GM19023 (cell line): ENCODE measurements at regions not wholly inside any gene's neighbourhood (a gene's known extent, or its start where the extent isn't known, plus 50 kb on each side); places are given as distances from the start of the nearest gene placed in this dataset.
A peak's percentile ranks its signal among the peaks of the same experiment; 100 is the strongest.

Experiments used
- ATAC-seq: cut with Tn5 transposase; IDR thresholded peaks from one replicate; pipeline ENCODE4 v1.9.1; 2021; ENCODE audit warnings: mild to moderate bottlenecking, moderate library complexity; ENCODE audit not compliant: unreplicated experiment

GRCh38 chr5:88964831-88965230, 81.8 kb upstream of the MEF2C start:
- no peak for ATAC-seq

- no peak for ATAC-seq
Observed at GRCh38 chr5:88957013-88957412, 74.0 kb upstream of the MEF2C start.

GRCh38 chr5:88956416-88956815, 73.4 kb upstream of the MEF2C start:
- ATAC-seq = no peak

- ATAC-seq = no peak
Observed at GRCh38 chr5:88955403-88955802, 72.4 kb upstream of the MEF2C start.

GRCh38 chr5:88954511-88954910, 71.5 kb upstream of the MEF2C start:
- ATAC-seq = no peak

- ATAC-seq = no peak
Observed at GRCh38 chr5:88952996-88953643, 70.1 kb upstream of the MEF2C start.

- ATAC-seq = no peak
Observed at GRCh38 chr5:88952344-88952743, 69.4 kb upstream of the MEF2C start.

GRCh38 chr5:88951457-88951856, 68.5 kb upstream of the MEF2C start:
- ATAC-seq = no peak

- no peak for ATAC-seq
Observed at GRCh38 chr5:88948746-88949600, 66.0 kb upstream of the MEF2C start.

GRCh38 chr5:88944751-88945531, 62.0 kb upstream of the MEF2C start:
- no peak for ATAC-seq

- no peak for ATAC-seq
Observed at GRCh38 chr5:88941581-88941980, 58.6 kb upstream of the MEF2C start.

- ATAC-seq = peak; percentile 93
Observed at GRCh38 chr5:88940713-88941112, 57.7 kb upstream of the MEF2C start.

- no peak for ATAC-seq
Observed at GRCh38 chr5:88939300-88939699, 56.3 kb upstream of the MEF2C start.

- no peak for ATAC-seq
Observed at GRCh38 chr5:88938488-88938887, 55.5 kb upstream of the MEF2C start.

- ATAC-seq = no peak
Observed at GRCh38 chr5:88937406-88937805, 54.4 kb upstream of the MEF2C start.

GRCh38 chr5:88934439-88934838, 51.5 kb upstream of the MEF2C start:
- ATAC-seq = no peak
